ENCODE measurements at regions not wholly inside any gene's neighbourhood (a gene's known extent, or its start where the extent isn't known, plus 50 kb on each side); places are given as distances from the start of the nearest gene placed in this dataset.

DNA sequence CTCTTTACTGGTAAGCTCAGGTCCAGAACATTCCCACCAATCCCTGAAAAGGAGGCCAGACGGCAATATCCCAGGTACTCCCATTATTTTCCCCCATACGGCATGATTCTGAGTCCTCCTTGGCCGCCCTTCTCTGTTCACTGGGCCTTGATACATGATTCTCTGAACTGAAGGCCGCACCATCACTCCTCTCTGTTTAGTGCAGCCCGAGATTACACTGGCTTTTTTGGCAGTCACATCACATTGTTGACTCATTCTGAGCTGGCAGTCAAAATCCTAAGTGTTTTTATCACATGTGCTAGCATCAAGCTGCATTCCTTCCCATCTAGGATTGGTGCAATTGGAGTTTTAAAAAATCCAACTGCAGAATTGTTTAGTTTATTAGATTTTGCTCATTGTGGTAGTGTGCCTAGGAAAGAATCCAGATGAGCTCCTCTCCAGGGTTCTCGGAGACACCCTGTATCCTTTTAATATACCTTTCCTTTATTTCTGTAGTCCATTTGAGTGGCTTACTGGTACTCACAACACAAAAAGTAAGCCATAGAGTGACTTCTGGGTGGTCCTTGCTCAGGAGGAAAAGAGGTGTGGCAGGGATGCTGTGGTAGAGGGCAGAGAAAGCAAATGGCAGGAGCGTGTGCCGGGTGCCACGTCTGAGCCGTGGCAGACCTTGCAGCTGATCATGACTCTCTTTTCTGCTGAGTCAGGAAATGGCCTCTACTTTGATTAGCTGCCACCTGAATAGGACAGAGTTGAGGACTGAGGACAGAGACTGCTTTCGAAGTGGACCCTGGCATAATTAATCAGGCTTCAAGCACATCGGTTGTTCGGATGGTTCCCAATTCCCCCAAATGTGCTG, 121.1 kb upstream of the IL12B start:
- TF ChIP-seq POLR2AphosphoS5 (IDR thresholded peaks at IDR 0.05; ENCODE audit: control insufficient read depth, insufficient read depth, low read depth, low read length): no peak
- TF ChIP-seq, protein P1, sequence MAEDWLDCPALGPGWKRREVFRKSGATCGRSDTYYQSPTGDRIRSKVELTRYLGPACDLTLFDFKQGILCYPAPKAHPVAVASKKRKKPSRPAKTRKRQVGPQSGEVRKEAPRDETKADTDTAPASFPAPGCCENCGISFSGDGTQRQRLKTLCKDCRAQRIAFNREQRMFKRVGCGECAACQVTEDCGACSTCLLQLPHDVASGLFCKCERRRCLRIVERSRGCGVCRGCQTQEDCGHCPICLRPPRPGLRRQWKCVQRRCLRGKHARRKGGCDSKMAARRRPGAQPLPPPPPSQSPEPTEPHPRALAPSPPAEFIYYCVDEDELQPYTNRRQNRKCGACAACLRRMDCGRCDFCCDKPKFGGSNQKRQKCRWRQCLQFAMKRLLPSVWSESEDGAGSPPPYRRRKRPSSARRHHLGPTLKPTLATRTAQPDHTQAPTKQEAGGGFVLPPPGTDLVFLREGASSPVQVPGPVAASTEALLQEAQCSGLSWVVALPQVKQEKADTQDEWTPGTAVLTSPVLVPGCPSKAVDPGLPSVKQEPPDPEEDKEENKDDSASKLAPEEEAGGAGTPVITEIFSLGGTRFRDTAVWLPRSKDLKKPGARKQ (CRISPR knock-in tag; IDR thresholded peaks at IDR 0.05): no peak
- TF ChIP-seq ERF (CRISPR knock-in tag; IDR thresholded peaks at IDR 0.05): no peak
- TF ChIP-seq, protein P2, sequence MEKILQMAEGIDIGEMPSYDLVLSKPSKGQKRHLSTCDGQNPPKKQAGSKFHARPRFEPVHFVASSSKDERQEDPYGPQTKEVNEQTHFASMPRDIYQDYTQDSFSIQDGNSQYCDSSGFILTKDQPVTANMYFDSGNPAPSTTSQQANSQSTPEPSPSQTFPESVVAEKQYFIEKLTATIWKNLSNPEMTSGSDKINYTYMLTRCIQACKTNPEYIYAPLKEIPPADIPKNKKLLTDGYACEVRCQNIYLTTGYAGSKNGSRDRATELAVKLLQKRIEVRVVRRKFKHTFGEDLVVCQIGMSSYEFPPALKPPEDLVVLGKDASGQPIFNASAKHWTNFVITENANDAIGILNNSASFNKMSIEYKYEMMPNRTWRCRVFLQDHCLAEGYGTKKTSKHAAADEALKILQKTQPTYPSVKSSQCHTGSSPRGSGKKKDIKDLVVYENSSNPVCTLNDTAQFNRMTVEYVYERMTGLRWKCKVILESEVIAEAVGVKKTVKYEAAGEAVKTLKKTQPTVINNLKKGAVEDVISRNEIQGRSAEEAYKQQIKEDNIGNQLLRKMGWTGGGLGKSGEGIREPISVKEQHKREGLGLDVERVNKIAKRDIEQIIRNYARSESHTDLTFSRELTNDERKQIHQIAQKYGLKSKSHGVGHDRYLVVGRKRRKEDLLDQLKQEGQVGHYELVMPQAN (IDR thresholded peaks at IDR 0.05; ENCODE audit: borderline replicate concordance): no peak
- TF ChIP-seq JUN (IDR thresholded peaks at IDR 0.05; ENCODE audit: borderline replicate concordance, low read depth, low read length): no peak
- TF ChIP-seq JUN (CRISPR knock-in tag; IDR thresholded peaks at IDR 0.05; ENCODE audit: borderline replicate concordance): no peak
- no peak for TF ChIP-seq RAD21 (CRISPR knock-in tag; conservative IDR thresholded peaks at IDR 0.05 in 1 of 2, IDR thresholded peaks at IDR 0.05 in 1 of 2)
- TF ChIP-seq PHF8 (IDR thresholded peaks at IDR 0.05; ENCODE audit: borderline replicate concordance, low read length): no peak
- TF ChIP-seq, protein P3, sequence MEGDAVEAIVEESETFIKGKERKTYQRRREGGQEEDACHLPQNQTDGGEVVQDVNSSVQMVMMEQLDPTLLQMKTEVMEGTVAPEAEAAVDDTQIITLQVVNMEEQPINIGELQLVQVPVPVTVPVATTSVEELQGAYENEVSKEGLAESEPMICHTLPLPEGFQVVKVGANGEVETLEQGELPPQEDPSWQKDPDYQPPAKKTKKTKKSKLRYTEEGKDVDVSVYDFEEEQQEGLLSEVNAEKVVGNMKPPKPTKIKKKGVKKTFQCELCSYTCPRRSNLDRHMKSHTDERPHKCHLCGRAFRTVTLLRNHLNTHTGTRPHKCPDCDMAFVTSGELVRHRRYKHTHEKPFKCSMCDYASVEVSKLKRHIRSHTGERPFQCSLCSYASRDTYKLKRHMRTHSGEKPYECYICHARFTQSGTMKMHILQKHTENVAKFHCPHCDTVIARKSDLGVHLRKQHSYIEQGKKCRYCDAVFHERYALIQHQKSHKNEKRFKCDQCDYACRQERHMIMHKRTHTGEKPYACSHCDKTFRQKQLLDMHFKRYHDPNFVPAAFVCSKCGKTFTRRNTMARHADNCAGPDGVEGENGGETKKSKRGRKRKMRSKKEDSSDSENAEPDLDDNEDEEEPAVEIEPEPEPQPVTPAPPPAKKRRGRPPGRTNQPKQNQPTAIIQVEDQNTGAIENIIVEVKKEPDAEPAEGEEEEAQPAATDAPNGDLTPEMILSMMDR (IDR thresholded peaks at IDR 0.05 in 2 of 3, conservative IDR thresholded peaks at IDR 0.05 in 1 of 3; ENCODE audit: insufficient read depth in 2 of 3, low read depth in 1 of 3, low read length in 3 of 3): no peak
- TF ChIP-seq, protein P4, sequence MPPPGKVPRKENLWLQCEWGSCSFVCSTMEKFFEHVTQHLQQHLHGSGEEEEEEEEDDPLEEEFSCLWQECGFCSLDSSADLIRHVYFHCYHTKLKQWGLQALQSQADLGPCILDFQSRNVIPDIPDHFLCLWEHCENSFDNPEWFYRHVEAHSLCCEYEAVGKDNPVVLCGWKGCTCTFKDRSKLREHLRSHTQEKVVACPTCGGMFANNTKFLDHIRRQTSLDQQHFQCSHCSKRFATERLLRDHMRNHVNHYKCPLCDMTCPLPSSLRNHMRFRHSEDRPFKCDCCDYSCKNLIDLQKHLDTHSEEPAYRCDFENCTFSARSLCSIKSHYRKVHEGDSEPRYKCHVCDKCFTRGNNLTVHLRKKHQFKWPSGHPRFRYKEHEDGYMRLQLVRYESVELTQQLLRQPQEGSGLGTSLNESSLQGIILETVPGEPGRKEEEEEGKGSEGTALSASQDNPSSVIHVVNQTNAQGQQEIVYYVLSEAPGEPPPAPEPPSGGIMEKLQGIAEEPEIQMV (tag; conservative IDR thresholded peaks at IDR 0.05; ENCODE audit: low read depth): no peak
- TF ChIP-seq FOXA1 (IDR thresholded peaks at IDR 0.05; ENCODE audit: borderline replicate concordance): no peak
- no peak for TF ChIP-seq EP300 (IDR thresholded peaks at IDR 0.05; ENCODE audit: low read length)
